Activated naive CD8-positive, alpha-beta T cell treated with anti-CD3 and anti-CD28 coated beads for 36 hours (primary cell): ENCODE measurements at regions not wholly inside any gene's neighbourhood (a gene's known extent, or its start where the extent isn't known, plus 50 kb on each side); places are given as distances from the start of the nearest gene placed in this dataset.

ENCODE experiments used
- DNase-seq: peaks from one replicate; pipeline ENCODE4 v3.0.0; 2021
- H3K27ac Mint-ChIP-seq: one replicate; pipeline ENCODE4 v1.8.0; 2022; ENCODE audit warnings: mild to moderate bottlenecking, moderate library complexity, mixed read lengths
- H3K27me3 Mint-ChIP-seq: one replicate; pipeline ENCODE4 v1.8.0; 2022; ENCODE audit warnings: mild to moderate bottlenecking, mixed read lengths
- H3K36me3 Mint-ChIP-seq: one replicate; pipeline ENCODE4 v1.8.0; 2021; ENCODE audit warnings: mild to moderate bottlenecking, mixed read lengths
- H3K4me1 Mint-ChIP-seq: one replicate; pipeline ENCODE4 v1.8.0; 2021; ENCODE audit warnings: mixed read lengths
- H3K4me3 Mint-ChIP-seq: one replicate; pipeline ENCODE4 v1.8.0; 2022; ENCODE audit warnings: mild to moderate bottlenecking, moderate library complexity, mixed read lengths
- H3K9me3 Mint-ChIP-seq: one replicate; pipeline ENCODE4 v1.8.0; 2022; ENCODE audit warnings: mixed read lengths

GRCh38 chr2:225104321-225104720 lies 62.1 kb upstream of the DOCK10 start:
- H3K36me3 Mint-ChIP-seq: no peaks in the 10 kb centered on the region
- no peak overlapping the region for H3K27ac Mint-ChIP-seq
- no peak overlapping the region for H3K4me3 Mint-ChIP-seq
- H3K27me3 Mint-ChIP-seq: no peaks in the 10 kb centered on the region
- no peaks in the 10 kb centered on the region for H3K4me1 Mint-ChIP-seq
- no peaks in the 10 kb centered on the region for H3K9me3 Mint-ChIP-seq
- no peak for DNase-seq

DNA sequence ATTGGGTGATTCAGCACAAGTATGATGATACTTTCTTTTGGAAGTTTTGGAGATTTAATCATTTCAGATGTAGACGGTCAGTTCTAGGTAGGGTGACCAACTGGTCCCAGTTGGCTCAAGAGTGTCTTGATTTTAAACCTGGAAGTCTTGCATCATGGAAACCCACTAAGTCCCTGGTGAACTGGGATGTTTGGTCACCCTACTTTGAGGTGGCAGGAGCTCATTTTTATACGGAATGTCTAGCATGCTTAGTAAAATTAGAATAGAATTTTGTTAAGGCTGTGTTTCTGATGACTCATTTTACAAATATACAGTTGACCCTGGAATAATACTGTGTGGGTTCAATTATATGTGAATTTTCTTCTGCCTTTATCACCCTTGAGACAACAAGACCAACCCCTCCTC lies 61.5 kb upstream of the DOCK10 start:
- DNase-seq: no peak
- Mint-ChIP-seq H3K36me3 (no peaks in the 10 kb centered on the region), H3K4me3 (no peak overlapping the region), H3K9me3 (no peaks in the 10 kb centered on the region), H3K27me3 (no peaks in the 10 kb centered on the region), H3K27ac (no peak overlapping the region), H3K4me1 (no peaks in the 10 kb centered on the region)

GRCh38 chr2:225100856-225101294 lies 58.6 kb upstream of the DOCK10 start:
- Mint-ChIP-seq H3K27me3 (no peaks in the 10 kb centered on the region), H3K36me3 (no peaks in the 10 kb centered on the region), H3K4me1 (no peaks in the 10 kb centered on the region), H3K27ac (no peak overlapping the region), H3K4me3 (no peak overlapping the region), H3K9me3 (no peaks in the 10 kb centered on the region)
- no peak for DNase-seq

DNA sequence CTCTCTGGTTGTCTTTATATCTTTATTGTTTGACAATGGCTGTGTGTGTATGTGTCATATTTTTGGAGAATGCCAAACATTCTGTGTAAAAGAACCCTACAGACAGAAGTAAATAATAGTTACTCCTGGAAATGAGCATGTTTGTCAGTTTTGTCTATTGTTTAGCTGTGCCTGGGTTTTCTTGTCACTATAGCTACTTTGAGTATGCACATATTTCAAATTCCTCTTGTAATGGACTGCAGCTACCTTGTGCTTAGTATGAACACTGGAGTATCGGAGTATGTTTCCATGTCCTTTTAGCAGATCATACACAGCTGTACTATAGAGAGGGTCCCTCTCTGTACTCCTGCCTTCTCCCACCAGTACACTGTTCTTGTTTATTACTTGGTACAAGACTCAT lies 58.0 kb upstream of the DOCK10 start:
- H3K27me3 Mint-ChIP-seq: no peaks in the 10 kb centered on the region
- no peak overlapping the region for H3K4me3 Mint-ChIP-seq
- H3K27ac Mint-ChIP-seq: no peak overlapping the region

DNA sequence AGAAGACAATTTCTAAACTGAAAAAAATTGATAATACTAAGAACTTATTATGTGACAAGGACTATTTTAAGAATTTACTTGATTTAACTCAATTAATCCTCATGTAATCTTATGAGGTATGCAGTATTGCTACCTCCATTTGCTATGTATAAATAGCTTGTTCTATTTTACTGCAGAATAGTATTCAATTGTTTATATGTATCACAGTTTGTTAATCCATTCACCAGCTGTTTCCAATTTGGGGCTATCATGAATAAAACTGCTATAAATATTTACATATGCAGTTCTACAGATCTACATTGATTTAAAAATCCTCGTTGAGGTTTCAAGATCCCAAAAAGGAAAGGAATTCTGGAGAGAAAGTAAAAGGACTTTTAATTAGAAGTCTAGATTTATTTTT lies 54.8 kb upstream of the DOCK10 start:
- no peak overlapping the region for H3K27ac Mint-ChIP-seq
- DNase-seq: no peak
- no peaks in the 10 kb centered on the region for H3K27me3 Mint-ChIP-seq
- H3K4me1 Mint-ChIP-seq: no peaks in the 10 kb centered on the region
- no peaks in the 10 kb centered on the region for H3K36me3 Mint-ChIP-seq
- peaks cover 3% of the 10 kb centered on the region for H3K9me3 Mint-ChIP-seq
- no peak overlapping the region for H3K4me3 Mint-ChIP-seq

More for the DNA sequence above, 58.0 kb upstream of the DOCK10 start:
- Mint-ChIP-seq H3K36me3 (no peaks in the 10 kb centered on the region), H3K9me3 (no peaks in the 10 kb centered on the region), H3K4me1 (no peaks in the 10 kb centered on the region)
- DNase-seq: no peak
